HEK293 (cell line): ENCODE measurements at regions not wholly inside any gene's neighbourhood (a gene's known extent, or its start where the extent isn't known, plus 50 kb on each side); places are given as distances from the start of the nearest gene placed in this dataset.
"Not testable (repeated sequence)": the region's sequence is repeated elsewhere in the genome, so short reads cannot be mapped to it uniquely, and the experiment has no call there.

Experiments
- REST ChIP-seq: fragments of 450-650 bp; formaldehyde crosslinking; IDR thresholded peaks from 2 replicates; pipeline ENCODE4 v1.5.1; 2016; ENCODE audit warnings: missing biosample characterization, missing genetic modification characterization
- ZBTB20 ChIP-seq: fragments of 450-650 bp; formaldehyde crosslinking; IDR thresholded peaks from 2 replicates; pipeline ENCODE4 v1.5.1; 2016; ENCODE audit warnings: missing biosample characterization, missing genetic modification characterization
- ZNF302 ChIP-seq: fragments of 450-650 bp; formaldehyde crosslinking; IDR thresholded peaks from 2 replicates; pipeline ENCODE4 v1.5.1; 2016; ENCODE audit warnings: missing biosample characterization, missing genetic modification characterization, low read depth
- TF ChIP-seq, protein P1 (sequence below): fragments of 450-650 bp; formaldehyde crosslinking; IDR thresholded peaks from 2 replicates; pipeline ENCODE4 v1.5.1; 2016; ENCODE audit warnings: missing biosample characterization, missing genetic modification characterization
- TF ChIP-seq, protein P2 (sequence below): fragments of 450-650 bp; formaldehyde crosslinking; IDR thresholded peaks from 2 replicates; pipeline ENCODE4 v1.5.1; 2016; ENCODE audit warnings: missing biosample characterization, missing genetic modification characterization
- TF ChIP-seq, protein P3 (sequence below): fragments of 450-650 bp; IDR thresholded peaks from 2 replicates; pipeline ENCODE4 v1.5.1; 2018; ENCODE audit warnings: missing biosample characterization, mild to moderate bottlenecking, missing genetic modification characterization

GRCh38 chr17:33882677-33883076 is 372.4 kb upstream of the CCL2 start:
- TF ChIP-seq, protein P1, sequence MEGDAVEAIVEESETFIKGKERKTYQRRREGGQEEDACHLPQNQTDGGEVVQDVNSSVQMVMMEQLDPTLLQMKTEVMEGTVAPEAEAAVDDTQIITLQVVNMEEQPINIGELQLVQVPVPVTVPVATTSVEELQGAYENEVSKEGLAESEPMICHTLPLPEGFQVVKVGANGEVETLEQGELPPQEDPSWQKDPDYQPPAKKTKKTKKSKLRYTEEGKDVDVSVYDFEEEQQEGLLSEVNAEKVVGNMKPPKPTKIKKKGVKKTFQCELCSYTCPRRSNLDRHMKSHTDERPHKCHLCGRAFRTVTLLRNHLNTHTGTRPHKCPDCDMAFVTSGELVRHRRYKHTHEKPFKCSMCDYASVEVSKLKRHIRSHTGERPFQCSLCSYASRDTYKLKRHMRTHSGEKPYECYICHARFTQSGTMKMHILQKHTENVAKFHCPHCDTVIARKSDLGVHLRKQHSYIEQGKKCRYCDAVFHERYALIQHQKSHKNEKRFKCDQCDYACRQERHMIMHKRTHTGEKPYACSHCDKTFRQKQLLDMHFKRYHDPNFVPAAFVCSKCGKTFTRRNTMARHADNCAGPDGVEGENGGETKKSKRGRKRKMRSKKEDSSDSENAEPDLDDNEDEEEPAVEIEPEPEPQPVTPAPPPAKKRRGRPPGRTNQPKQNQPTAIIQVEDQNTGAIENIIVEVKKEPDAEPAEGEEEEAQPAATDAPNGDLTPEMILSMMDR, result not testable (repeated sequence)
- TF ChIP-seq, protein P2, sequence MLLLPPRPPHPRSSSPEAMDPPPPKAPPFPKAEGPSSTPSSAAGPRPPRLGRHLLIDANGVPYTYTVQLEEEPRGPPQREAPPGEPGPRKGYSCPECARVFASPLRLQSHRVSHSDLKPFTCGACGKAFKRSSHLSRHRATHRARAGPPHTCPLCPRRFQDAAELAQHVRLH (tag by site-specific recombination), result not testable (repeated sequence)
- not testable (repeated sequence) for TF ChIP-seq REST, ZNF302, ZBTB20 (tag by site-specific recombination)
- TF ChIP-seq, protein P3, sequence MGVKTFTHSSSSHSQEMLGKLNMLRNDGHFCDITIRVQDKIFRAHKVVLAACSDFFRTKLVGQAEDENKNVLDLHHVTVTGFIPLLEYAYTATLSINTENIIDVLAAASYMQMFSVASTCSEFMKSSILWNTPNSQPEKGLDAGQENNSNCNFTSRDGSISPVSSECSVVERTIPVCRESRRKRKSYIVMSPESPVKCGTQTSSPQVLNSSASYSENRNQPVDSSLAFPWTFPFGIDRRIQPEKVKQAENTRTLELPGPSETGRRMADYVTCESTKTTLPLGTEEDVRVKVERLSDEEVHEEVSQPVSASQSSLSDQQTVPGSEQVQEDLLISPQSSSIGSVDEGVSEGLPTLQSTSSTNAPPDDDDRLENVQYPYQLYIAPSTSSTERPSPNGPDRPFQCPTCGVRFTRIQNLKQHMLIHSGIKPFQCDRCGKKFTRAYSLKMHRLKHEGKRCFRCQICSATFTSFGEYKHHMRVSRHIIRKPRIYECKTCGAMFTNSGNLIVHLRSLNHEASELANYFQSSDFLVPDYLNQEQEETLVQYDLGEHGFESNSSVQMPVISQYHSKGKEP (tag by site-specific recombination), result not testable (repeated sequence)
